Small intestine (tissue), 7 donors: ENCODE measurements at regions not wholly inside any gene's neighbourhood (a gene's known extent, or its start where the extent isn't known, plus 50 kb on each side); places are given as distances from the start of the nearest gene placed in this dataset.

ENCODE experiments used
- DNase-seq, 2 donors: peaks; one replicate each; pipeline versions ENCODE4 v3.0.0 to v3.0.0-alpha.2; 2013
- FAIRE-seq: peaks from 2 replicates; lab custom pipeline; 2012; peaks lifted over from hg19 to GRCh38; lab: Jason Lieb, UNC
- H3K27ac ChIP-seq, 3 donors: one replicate each; pipeline ENCODE4 v1.5.1; 2013; ENCODE audit warnings: low read length in 2 of 3, mild to moderate bottlenecking in 2 of 3, control low read depth in 1 of 3, inconsistent platforms in 1 of 3, low read depth in 1 of 3, moderate library complexity in 1 of 3
- H3K27me3 ChIP-seq, 3 donors: one replicate each; pipeline ENCODE4 v1.6.1; 2013; ENCODE audit warnings: low read length in 3 of 3, inconsistent platforms in 1 of 3; ENCODE audit not compliant: control insufficient read depth in 3 of 3, insufficient read depth in 3 of 3
- H3K36me3 ChIP-seq, 3 donors: one replicate each; pipeline ENCODE4 v1.6.1; 2013; ENCODE audit warnings: low read length in 3 of 3, inconsistent platforms in 1 of 3, low read depth in 1 of 3, mild to moderate bottlenecking in 1 of 3, moderate library complexity in 1 of 3; ENCODE audit not compliant: control insufficient read depth in 3 of 3, insufficient read depth in 2 of 3
- H3K4me1 ChIP-seq, 3 donors: one replicate each; pipeline ENCODE4 v1.6.1; 2013; ENCODE audit warnings: low read length in 2 of 3, inconsistent platforms in 1 of 3, low read depth in 1 of 3, mild to moderate bottlenecking in 1 of 3, moderate library complexity in 1 of 3; ENCODE audit not compliant: control insufficient read depth in 3 of 3, insufficient read depth in 2 of 3
- H3K4me3 ChIP-seq, 3 donors: one replicate each; pipeline ENCODE4 v1.5.1; 2013; ENCODE audit warnings: low read length in 3 of 3, control low read depth in 1 of 3, inconsistent platforms in 1 of 3, low read depth in 1 of 3, mild to moderate bottlenecking in 1 of 3, moderate library complexity in 1 of 3
- H3K9me3 ChIP-seq, 2 donors: one replicate each; pipeline ENCODE4 v1.6.1; 2013; ENCODE audit warnings: low read depth in 1 of 2, low read length in 1 of 2; ENCODE audit not compliant: control insufficient read depth in 2 of 2, insufficient read depth in 1 of 2
- WGBS, 3 donors: extraction: QIAGEN DNeasy Blood & Tissue Kit; methylation state at CpG; one replicate each; pipeline ENCODE4 v1.1.7; 2013; 5-methylcytosine and 5-hydroxymethylcytosine counted together
- donor health status: healthy with polysubstance abuse.
- donor health status: control.
- donor health status: control.
- donor health status: Bipolar disorder and iron deficiency.
- donor health status: healthy.

GRCh38 chr22:47277531-47277930 lies 515.1 kb downstream of the TBC1D22A start:
- no peaks in the 10 kb centered on the region for H3K36me3 ChIP-seq
- no peaks in the 10 kb centered on the region for H3K27me3 ChIP-seq
- DNase-seq (no peak), FAIRE-seq (no peak)
- 81 to 86% (median 83%) methylated on average over 9 of the region's 9 CpGs for WGBS, 3 donors
- no peaks in the 10 kb centered on the region for H3K4me1 ChIP-seq
- no peak overlapping the region for H3K4me3 ChIP-seq
- H3K9me3 ChIP-seq: no peaks in the 10 kb centered on the region
- H3K27ac ChIP-seq: no peak overlapping the region

DNA sequence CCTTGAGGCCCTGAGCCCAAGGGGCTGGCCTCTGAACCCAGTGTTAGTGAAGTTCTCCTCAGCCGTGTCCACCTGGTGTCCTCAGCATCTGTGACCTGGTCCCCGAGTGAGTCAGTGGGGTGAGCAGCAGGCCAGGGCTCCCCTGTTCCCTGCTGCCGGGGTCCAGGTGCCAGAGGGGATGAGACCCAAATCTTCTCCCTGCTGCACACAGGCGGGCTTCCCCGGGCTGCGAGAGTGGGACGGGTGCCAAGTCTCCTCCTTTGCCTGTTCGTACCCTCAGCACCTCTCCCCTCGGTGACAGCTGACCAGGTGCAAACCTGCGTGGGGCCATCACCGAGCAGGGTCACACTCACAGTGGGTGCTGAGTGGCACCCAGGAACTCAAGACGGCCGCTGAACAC lies 514.5 kb downstream of the TBC1D22A start:
- Histone ChIP-seq H3K36me3 (no peaks in the 10 kb centered on the region), H3K27ac (no peak overlapping the region), H3K4me3 (no peak overlapping the region), H3K27me3 (no peaks in the 10 kb centered on the region), H3K4me1 (no peaks in the 10 kb centered on the region), H3K9me3 (no peaks in the 10 kb centered on the region)
- DNase-seq (no peak), FAIRE-seq (no peak)
- 79 to 89% (median 81%) methylated on average over 13 of the region's 13 CpGs for WGBS, 3 donors

DNA sequence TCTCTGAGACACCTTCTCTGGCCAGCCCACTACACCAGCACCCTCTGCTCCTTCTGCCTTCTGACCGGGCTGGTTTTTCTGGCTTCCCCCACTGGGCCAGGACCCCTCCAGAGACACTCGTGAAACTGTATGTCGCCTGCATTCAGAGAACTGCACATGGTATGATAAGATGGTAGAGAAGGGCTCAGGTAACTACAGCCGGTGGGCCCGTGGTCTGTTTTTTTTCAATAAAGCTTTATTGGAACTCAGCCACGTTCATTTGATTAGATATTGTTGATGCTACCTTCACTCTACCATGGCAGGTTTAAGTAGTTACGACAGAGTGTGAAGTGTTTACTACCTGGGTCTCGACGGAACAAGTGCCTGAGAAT lies 514.0 kb downstream of the TBC1D22A start:
- no peaks in the 10 kb centered on the region for H3K9me3 ChIP-seq
- no peak overlapping the region for H3K4me3 ChIP-seq
- no peaks in the 10 kb centered on the region for H3K4me1 ChIP-seq
- DNase-seq (no peak), FAIRE-seq (no peak)
- no peaks in the 10 kb centered on the region for H3K36me3 ChIP-seq
- WGBS, 3 donors: 83 to 85% (median 84%) methylated on average over 9 of the region's 9 CpGs
- no peak overlapping the region for H3K27ac ChIP-seq
- no peaks in the 10 kb centered on the region for H3K27me3 ChIP-seq

DNA sequence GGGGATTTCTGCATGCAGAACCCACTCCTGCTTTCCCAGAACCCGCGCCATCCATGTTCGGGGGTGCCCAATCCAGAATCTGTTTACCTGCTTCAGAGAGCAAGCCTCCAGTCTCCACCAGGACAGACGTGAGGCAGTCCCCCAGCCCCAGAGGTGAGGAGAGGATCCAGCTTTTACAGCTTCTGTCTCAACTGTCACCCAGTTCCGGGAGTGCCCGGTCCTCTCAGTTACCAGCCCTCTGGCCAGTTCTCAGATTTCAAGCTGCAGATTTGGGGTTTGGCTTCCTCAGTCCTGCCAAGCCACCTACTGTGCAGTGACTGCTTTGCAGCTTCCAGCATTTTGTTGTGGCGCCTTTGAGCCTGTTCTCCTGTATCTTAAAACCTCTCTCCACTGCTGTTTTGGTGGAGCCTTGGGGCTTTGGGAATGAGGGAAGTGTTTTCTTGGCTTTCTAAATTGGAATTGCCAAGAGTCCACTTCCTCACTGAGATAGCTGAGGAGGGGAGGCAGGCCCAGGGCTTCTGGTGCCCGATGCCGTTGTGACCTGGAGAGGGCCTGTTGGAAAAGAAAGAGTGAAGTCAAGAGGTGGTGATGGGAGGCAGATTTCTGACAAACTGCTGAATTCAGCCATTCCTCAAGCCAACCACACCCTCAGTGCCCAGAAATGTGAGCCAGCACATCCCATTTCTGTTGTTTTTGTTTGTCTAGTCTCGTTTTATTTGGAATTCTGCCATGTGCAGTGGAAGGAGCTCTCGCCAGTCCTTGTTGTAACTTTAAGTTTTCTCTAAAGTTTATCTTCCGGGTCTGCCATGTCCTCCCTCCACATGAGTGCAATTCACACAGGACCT lies 513.4 kb downstream of the TBC1D22A start:
- DNase-seq (no peak), FAIRE-seq (no peak)
- 53 to 58% (median 56%) methylated on average over 12 of the region's 12 CpGs for WGBS, 3 donors
- H3K9me3 ChIP-seq: no peaks in the 10 kb centered on the region
- no peaks in the 10 kb centered on the region for H3K4me1 ChIP-seq
- no peak overlapping the region for H3K27ac ChIP-seq
- no peak overlapping the region for H3K4me3 ChIP-seq
- H3K36me3 ChIP-seq: no peaks in the 10 kb centered on the region
- no peaks in the 10 kb centered on the region for H3K27me3 ChIP-seq

- 82 to 93% (median 83%) methylated on average over 11 of the region's 11 CpGs for WGBS, 3 donors
- no peak for DNase-seq
Observed at GRCh38 chr22:47274196-47274595, 511.7 kb downstream of the TBC1D22A start.

DNA sequence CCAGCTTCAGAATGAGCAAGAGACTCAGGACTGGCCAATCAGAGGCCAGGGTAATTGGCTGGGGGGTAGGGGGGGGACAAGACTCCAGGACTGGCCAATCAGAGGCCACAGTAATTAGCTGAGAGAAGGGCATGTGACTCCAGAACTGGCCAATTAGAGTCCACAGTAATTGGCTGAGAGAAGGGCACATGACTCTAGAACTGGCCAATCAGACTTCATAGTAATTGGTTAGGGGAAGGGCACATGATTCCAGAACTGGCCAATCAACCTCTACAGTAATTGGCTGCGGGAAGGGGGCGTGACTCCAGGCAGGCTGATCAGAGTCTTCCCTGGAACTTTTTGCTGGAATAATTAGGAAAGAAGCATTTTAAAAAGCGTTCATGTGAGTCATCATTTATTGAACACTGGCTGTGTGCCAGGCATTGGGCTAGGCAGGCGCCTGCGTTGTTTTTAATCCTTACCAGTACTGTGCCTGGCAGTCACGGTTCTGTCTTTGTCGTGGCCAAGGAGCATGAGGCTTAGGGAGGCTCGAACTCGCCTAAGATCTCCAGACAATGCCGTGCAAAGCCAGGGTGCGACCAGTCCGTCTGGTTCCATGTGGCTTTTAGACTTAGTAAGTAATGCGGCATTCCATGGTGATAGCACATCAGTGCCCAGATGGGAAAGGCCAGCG lies 508.1 kb downstream of the TBC1D22A start:
- peak in 1 of 2 donors; percentile 16 for DNase-seq

More at GRCh38 chr22:47274196-47274595, 511.7 kb downstream of the TBC1D22A start:
- H3K9me3 ChIP-seq: no peaks in the 10 kb centered on the region
- no peaks in the 10 kb centered on the region for H3K36me3 ChIP-seq
- no peak overlapping the region for H3K27ac ChIP-seq
- H3K4me1 ChIP-seq: no peaks in the 10 kb centered on the region
- no peak for FAIRE-seq
- H3K27me3 ChIP-seq: no peaks in the 10 kb centered on the region
- H3K4me3 ChIP-seq: no peak overlapping the region

DNA sequence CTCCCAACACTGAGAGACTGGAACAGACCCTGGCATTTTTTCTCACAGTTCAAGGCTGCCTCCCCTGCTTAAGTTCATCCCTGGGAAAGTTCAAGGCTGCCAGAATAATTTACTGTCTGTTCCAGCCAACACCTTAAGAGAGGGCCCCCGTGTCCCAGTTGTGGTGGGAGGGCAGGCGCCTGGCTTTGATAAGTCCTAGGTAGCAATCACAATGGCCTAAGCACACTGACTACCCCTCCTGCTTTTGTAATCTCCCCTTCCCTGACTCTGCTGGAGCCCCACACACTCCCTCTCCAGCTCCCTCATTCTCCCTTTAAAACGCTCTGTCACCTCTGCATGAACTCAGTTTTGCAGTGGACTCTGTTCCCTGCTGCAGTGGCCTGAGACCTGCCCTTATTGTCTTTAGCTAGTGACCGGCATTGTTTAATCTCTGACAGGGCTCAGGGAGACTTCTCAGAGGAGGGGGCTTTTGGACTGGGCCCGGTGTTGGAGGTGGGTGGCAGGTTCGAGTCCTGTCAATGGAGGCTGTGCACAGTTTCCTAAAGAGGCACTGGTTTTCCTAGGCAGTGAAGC lies 507.2 kb downstream of the TBC1D22A start:
- DNase-seq (no peak), FAIRE-seq (no peak)
- 52 to 72% (median 66%) methylated on average over 6 of the region's 6 CpGs for WGBS, 3 donors
- H3K27ac ChIP-seq: no peak overlapping the region
- H3K4me3 ChIP-seq: no peak overlapping the region
- no peaks in the 10 kb centered on the region for H3K36me3 ChIP-seq
- no peaks in the 10 kb centered on the region for H3K4me1 ChIP-seq
- no peaks in the 10 kb centered on the region for H3K9me3 ChIP-seq
- no peaks in the 10 kb centered on the region for H3K27me3 ChIP-seq

More for the DNA sequence above, 508.1 kb downstream of the TBC1D22A start:
- no peaks in the 10 kb centered on the region for H3K4me1 ChIP-seq
- WGBS, 3 donors: 59 to 88% (median 78%) methylated on average over 14 of the region's 14 CpGs
- H3K27ac ChIP-seq: no peak overlapping the region
- FAIRE-seq: no peak
- no peaks in the 10 kb centered on the region for H3K36me3 ChIP-seq
- no peaks in the 10 kb centered on the region for H3K9me3 ChIP-seq
- no peak overlapping the region for H3K4me3 ChIP-seq
- H3K27me3 ChIP-seq: no peaks in the 10 kb centered on the region

- Histone ChIP-seq H3K27ac (no peak overlapping the region), H3K27me3 (no peaks in the 10 kb centered on the region), H3K4me3 (no peak overlapping the region), H3K9me3 (no peaks in the 10 kb centered on the region), H3K36me3 (no peaks in the 10 kb centered on the region), H3K4me1 (no peaks in the 10 kb centered on the region)
- DNase-seq: no peak
- FAIRE-seq: no peak
- WGBS, 3 donors: 25 to 56% (median 36%) methylated on average over 9 of the region's 9 CpGs
Observed at GRCh38 chr22:47267513-47268282, 505.2 kb downstream of the TBC1D22A start.
